Thoracic aorta (tissue), 2 donors: ENCODE measurements at regions not wholly inside any gene's neighbourhood (a gene's known extent, or its start where the extent isn't known, plus 50 kb on each side); places are given as distances from the start of the nearest gene placed in this dataset.

ENCODE experiments used
- ATAC-seq: fragments of 150-250 bp; one replicate; pipeline ENCODE4 v1.8.0; 2017; ENCODE audit warnings: low read depth; ENCODE audit not compliant: insufficient number of reproducible peaks, low FRiP score
- DNase-seq: peaks from one replicate; pipeline ENCODE4 v3.0.0-alpha.2; 2020; ENCODE audit warnings: low spot score
- H3K27ac ChIP-seq, 2 donors: fragments of 200-600 bp; sonication (generic); 1 replicate in 1 of 2; 2 replicates in 1 of 2; pipeline ENCODE4 v1.5.1; 2016; ENCODE audit warnings: mild to moderate bottlenecking in 2 of 2, moderate library complexity in 2 of 2
- H3K27me3 ChIP-seq: fragments of 200-600 bp; sonication (generic); replicated peaks from 2 replicates; pipeline ENCODE4 v1.6.0; 2016; ENCODE audit warnings: mild to moderate bottlenecking; ENCODE audit not compliant: insufficient read depth
- H3K36me3 ChIP-seq: fragments of 200-600 bp; sonication (generic); one replicate; pipeline ENCODE4 v1.5.1; 2016
- H3K4me1 ChIP-seq, 2 donors: fragments of 200-600 bp; sonication (generic); 1 replicate in 1 of 2; 2 replicates in 1 of 2; pipeline versions ENCODE4 v1.5.1 to v1.6.0; 2016; ENCODE audit warnings: low read depth in 2 of 2, mild to moderate bottlenecking in 1 of 2; ENCODE audit not compliant: control insufficient read depth in 1 of 2
- H3K4me3 ChIP-seq: fragments of 200-600 bp; sonication (generic); 2 replicates; pipeline ENCODE4 v1.5.1; 2016; ENCODE audit warnings: mild to moderate bottlenecking
- H3K9me3 ChIP-seq: fragments of 200-600 bp; sonication (generic); 2 replicates; pipeline ENCODE4 v1.5.1; 2016
- TF ChIP-seq, protein P1 (sequence below): fragments of 200-600 bp; sonication (generic); IDR thresholded peaks from one replicate; pipeline ENCODE4 v1.5.1; 2019; ENCODE audit warnings: antibody characterized with exemption

GRCh38 chr18:65429601-65430000 is 321.2 kb upstream of the CDH7 start:
- TF ChIP-seq, protein P1, sequence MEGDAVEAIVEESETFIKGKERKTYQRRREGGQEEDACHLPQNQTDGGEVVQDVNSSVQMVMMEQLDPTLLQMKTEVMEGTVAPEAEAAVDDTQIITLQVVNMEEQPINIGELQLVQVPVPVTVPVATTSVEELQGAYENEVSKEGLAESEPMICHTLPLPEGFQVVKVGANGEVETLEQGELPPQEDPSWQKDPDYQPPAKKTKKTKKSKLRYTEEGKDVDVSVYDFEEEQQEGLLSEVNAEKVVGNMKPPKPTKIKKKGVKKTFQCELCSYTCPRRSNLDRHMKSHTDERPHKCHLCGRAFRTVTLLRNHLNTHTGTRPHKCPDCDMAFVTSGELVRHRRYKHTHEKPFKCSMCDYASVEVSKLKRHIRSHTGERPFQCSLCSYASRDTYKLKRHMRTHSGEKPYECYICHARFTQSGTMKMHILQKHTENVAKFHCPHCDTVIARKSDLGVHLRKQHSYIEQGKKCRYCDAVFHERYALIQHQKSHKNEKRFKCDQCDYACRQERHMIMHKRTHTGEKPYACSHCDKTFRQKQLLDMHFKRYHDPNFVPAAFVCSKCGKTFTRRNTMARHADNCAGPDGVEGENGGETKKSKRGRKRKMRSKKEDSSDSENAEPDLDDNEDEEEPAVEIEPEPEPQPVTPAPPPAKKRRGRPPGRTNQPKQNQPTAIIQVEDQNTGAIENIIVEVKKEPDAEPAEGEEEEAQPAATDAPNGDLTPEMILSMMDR = no peak
- Histone ChIP-seq H3K4me1 (no peaks in the 10 kb centered on the region), H3K27ac (no peak overlapping the region), H3K36me3 (no peaks in the 10 kb centered on the region), H3K9me3 (no peaks in the 10 kb centered on the region), H3K4me3 (no peak overlapping the region), H3K27me3 (no peaks in the 10 kb centered on the region)
- ATAC-seq (no peak), DNase-seq (no peak)

DNA sequence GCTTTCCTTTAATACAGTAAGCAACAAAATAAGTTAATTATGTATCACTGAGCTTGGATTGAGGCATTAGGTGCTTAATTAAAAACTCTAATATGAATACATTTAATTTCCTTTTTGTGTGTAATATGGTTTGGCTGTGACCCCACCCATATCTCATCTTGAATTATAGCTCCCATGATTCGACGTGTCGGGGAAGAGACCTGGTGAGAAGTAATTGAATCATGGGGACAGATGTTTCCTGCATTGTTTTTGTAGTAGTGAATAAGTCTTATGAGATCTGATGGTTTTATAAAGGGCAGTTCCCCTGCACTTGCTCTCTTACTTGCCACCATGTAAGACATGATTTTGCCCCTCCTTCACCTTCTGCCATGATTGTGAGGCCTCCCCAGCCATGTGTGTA is 325.4 kb upstream of the CDH7 start:
- ATAC-seq (no peak), DNase-seq (no peak)
- Histone ChIP-seq H3K4me3 (no peak overlapping the region), H3K27ac (no peak overlapping the region), H3K4me1 (no peaks in the 10 kb centered on the region), H3K27me3 (no peaks in the 10 kb centered on the region), H3K36me3 (no peaks in the 10 kb centered on the region), H3K9me3 (no peaks in the 10 kb centered on the region)
- TF ChIP-seq, protein P1 = no peak

GRCh38 chr18:65423776-65424175 is 327.0 kb upstream of the CDH7 start:
- Histone ChIP-seq H3K4me1 (no peaks in the 10 kb centered on the region), H3K27me3 (no peaks in the 10 kb centered on the region), H3K9me3 (no peaks in the 10 kb centered on the region), H3K27ac (no peak overlapping the region), H3K36me3 (no peaks in the 10 kb centered on the region), H3K4me3 (no peak overlapping the region)
- DNase-seq = no peak
- TF ChIP-seq, protein P1 = no peak
- ATAC-seq = no peak

DNA sequence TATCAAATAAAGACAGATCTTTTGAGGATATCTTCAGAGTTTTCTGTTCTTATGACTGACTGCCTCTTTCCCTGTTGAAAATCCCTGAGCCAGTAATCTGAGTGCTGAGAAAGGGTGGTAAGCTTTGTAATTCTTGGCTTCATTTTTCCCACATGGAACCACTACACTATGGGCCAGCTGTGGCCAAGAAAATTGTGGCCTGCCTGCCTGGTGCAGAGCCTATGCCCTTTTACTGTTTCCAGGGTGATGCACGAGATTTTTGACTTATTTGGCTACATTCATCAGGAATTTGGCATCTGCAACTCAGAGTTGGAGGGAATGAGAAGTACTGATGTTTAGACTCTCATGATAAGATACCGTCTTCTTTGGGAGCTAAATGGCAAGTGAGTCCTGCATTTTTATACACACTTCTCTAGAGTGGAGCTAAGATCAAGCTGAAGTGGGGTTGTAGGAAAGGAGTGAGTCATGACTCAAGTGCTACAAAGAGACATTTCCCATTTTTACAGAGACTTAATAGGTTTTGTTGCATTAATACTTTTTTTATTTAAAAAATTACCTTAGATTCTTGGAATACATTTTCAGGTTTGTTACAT is 328.2 kb upstream of the CDH7 start:
- Histone ChIP-seq H3K27me3 (no peaks in the 10 kb centered on the region), H3K36me3 (no peaks in the 10 kb centered on the region), H3K27ac (no peak overlapping the region), H3K9me3 (no peaks in the 10 kb centered on the region), H3K4me3 (no peak overlapping the region), H3K4me1 (no peaks in the 10 kb centered on the region)
- TF ChIP-seq, protein P1 = no peak
- ATAC-seq (no peak), DNase-seq (no peak)

- no peak for DNase-seq
- Histone ChIP-seq H3K4me1 (no peaks in the 10 kb centered on the region), H3K27ac (no peak overlapping the region), H3K36me3 (no peaks in the 10 kb centered on the region), H3K27me3 (no peaks in the 10 kb centered on the region), H3K4me3 (no peak overlapping the region), H3K9me3 (no peaks in the 10 kb centered on the region)
- TF ChIP-seq, protein P1 = no peak
- ATAC-seq = no peak
These were observed 335.7 kb upstream of the CDH7 start for GRCh38 chr18:65415098-65415497.
